ENCODE measurements at regions not wholly inside any gene's neighbourhood (a gene's known extent, or its start where the extent isn't known, plus 50 kb on each side); places are given as distances from the start of the nearest gene placed in this dataset.

- DNase-seq: no peak
Measured at GRCh38 chr20:63115651-63116411, 100.1 kb downstream of the YTHDF1 start.

GRCh38 chr20:63114693-63115311 is 101.1 kb downstream of the YTHDF1 start:
- no peak for DNase-seq

- no peak for DNase-seq
Measured at GRCh38 chr20:63114006-63114692, 101.8 kb downstream of the YTHDF1 start.

GRCh38 chr20:63112491-63113219 is 103.3 kb downstream of the YTHDF1 start:
- no peak for DNase-seq

- DNase-seq: no peak
Measured at GRCh38 chr20:63108247-63108646, 101.5 kb upstream of the BHLHE23 start.

GRCh38 chr20:63107449-63108200 is 100.9 kb upstream of the BHLHE23 start:
- no peak for DNase-seq

- no peak for DNase-seq
Measured at GRCh38 chr20:63106765-63107448, 100.1 kb upstream of the BHLHE23 start.

GRCh38 chr20:63106108-63106764 is 99.5 kb upstream of the BHLHE23 start:
- DNase-seq: no peak

- no peak for DNase-seq
Measured at GRCh38 chr20:63105211-63106107, 98.7 kb upstream of the BHLHE23 start.

GRCh38 chr20:63104312-63105181 is 97.8 kb upstream of the BHLHE23 start:
- DNase-seq: no peak

GRCh38 chr20:63103402-63104311 is 96.9 kb upstream of the BHLHE23 start:
- DNase-seq: peak in 2 of 5 donors; percentile 38

GRCh38 chr20:63102721-63103375 is 96.1 kb upstream of the BHLHE23 start:
- peak; percentile 46 to 71 (median 64) for DNase-seq

GRCh38 chr20:63101781-63102720 is 95.3 kb upstream of the BHLHE23 start:
- DNase-seq: peak; percentile 28 to 75 (median 54)

- DNase-seq: peak in 2 of 5 donors; percentile 6 to 9
Measured at GRCh38 chr20:63100926-63101699, 94.3 kb upstream of the BHLHE23 start.
